OCI-LY1 (cell line): ENCODE measurements at regions not wholly inside any gene's neighbourhood (a gene's known extent, or its start where the extent isn't known, plus 50 kb on each side); places are given as distances from the start of the nearest gene placed in this dataset.

Experiments
- H2AFZ ChIP-seq: fragments of 200-600 bp; sonication (generic), shearing (Covaris generic); 2 replicates; pipeline ENCODE4 v1.6.0; 2014; ENCODE audit warnings: antibody characterized with exemption, mild to moderate bottlenecking, low read length
- H3F3A ChIP-seq: fragments of 200-600 bp; sonication (generic), shearing (Covaris generic); 2 replicates; pipeline ENCODE4 v1.6.0; 2014; ENCODE audit warnings: mild to moderate bottlenecking, antibody characterized with exemption, low read length, moderate library complexity; ENCODE audit not compliant: insufficient read depth
- H3K27ac ChIP-seq: fragments of 200-600 bp; sonication (generic); 2 replicates; pipeline ENCODE4 v1.5.1; 2014; ENCODE audit warnings: low read length, mixed run types, mild to moderate bottlenecking, low read depth; ENCODE audit not compliant: poor library complexity, severe bottlenecking
- H3K27me3 ChIP-seq: fragments of 200-600 bp; sonication (generic); 2 replicates; pipeline ENCODE4 v1.6.0; 2014; ENCODE audit warnings: antibody characterized with exemption, mild to moderate bottlenecking, low read length, moderate library complexity; ENCODE audit not compliant: insufficient read depth
- H3K36me3 ChIP-seq: fragments of 200-600 bp; sonication (generic); 2 replicates; pipeline ENCODE4 v1.6.1; 2014; ENCODE audit warnings: mild to moderate bottlenecking, antibody characterized with exemption, low read length, moderate library complexity, mixed read lengths; ENCODE audit not compliant: insufficient read depth
- H3K4me1 ChIP-seq: fragments of 200-600 bp; sonication (generic); 2 replicates; pipeline ENCODE4 v1.5.1; 2014; ENCODE audit warnings: mild to moderate bottlenecking, low read length, moderate library complexity; ENCODE audit not compliant: insufficient read depth, severe bottlenecking
- H3K4me2 ChIP-seq: fragments of 200-600 bp; sonication (generic), shearing (Covaris generic); 2 replicates; pipeline ENCODE4 v1.6.1; 2014; ENCODE audit warnings: low read length
- H3K4me3 ChIP-seq: fragments of 200-600 bp; sonication (generic); 2 replicates; pipeline ENCODE4 v1.5.1; 2014; ENCODE audit warnings: low read length, low read depth, mild to moderate bottlenecking, mixed read lengths; ENCODE audit not compliant: poor library complexity, severe bottlenecking
- H3K79me2 ChIP-seq: fragments of 200-600 bp; shearing (Covaris generic); 2 replicates; pipeline ENCODE4 v1.6.1; 2016; ENCODE audit warnings: mixed run types, low read length, mixed read lengths; ENCODE audit not compliant: insufficient read depth
- H3K9ac ChIP-seq: fragments of 200-600 bp; sonication (generic), shearing (Covaris generic); 2 replicates; pipeline ENCODE4 v1.6.1; 2014; ENCODE audit warnings: mild to moderate bottlenecking, low read length, mixed read lengths
- H3K9me2 ChIP-seq: fragments of 200-600 bp; sonication (generic), shearing (Covaris generic); 2 replicates; pipeline ENCODE4 v1.6.1; 2014; ENCODE audit warnings: low read depth, mild to moderate bottlenecking, low read length, mixed read lengths
- H3K9me3 ChIP-seq: fragments of 200-600 bp; shearing (Covaris generic); 2 replicates; pipeline ENCODE4 v1.6.1; 2014; ENCODE audit warnings: low read length, mixed read lengths
- H4K20me1 ChIP-seq: fragments of 200-600 bp; sonication (generic), shearing (Covaris generic); 2 replicates; pipeline ENCODE4 v1.6.0; 2016; ENCODE audit warnings: mild to moderate bottlenecking, low read length; ENCODE audit not compliant: insufficient read depth
- CTCF ChIP-seq: fragments of 200-600 bp; sonication (generic), shearing (Covaris generic); IDR thresholded peaks from 2 replicates; pipeline ENCODE4 v1.5.1; 2017; ENCODE audit warnings: mild to moderate bottlenecking, antibody characterized with exemption, low read length, moderate library complexity, mixed read lengths
- EZH2 ChIP-seq: fragments of 200-600 bp; sonication (generic), shearing (Covaris generic); IDR thresholded peaks from 2 replicates; pipeline ENCODE4 v1.8.0; 2017; ENCODE audit warnings: borderline replicate concordance, mixed run types, mild to moderate bottlenecking, antibody characterized with exemption, low read length, moderate library complexity, mixed read lengths

DNA sequence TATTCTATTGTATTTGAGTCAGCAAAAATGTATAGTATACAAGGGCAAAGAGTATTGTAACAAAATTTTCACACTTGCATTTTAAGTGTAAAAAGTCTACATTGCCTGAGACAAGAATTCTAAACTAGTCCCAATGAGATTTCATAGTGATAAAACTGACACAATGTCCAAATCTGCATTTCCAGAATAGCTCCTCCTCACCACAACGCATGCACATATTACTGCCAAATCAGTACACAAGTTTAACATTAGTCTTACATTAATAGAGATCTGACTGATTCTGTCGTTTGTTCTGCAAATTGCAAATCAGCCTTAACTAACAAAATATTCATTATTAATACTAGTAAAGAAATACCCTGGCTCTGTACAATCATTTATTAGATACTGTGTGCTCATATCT, 222.2 kb upstream of the NEIL3 start:
- no peak overlapping the region for H3K27ac ChIP-seq
- no peaks in the 10 kb centered on the region for H3K9me2 ChIP-seq
- no peak for TF ChIP-seq EZH2
- TF ChIP-seq CTCF: no peak
- H3K4me1 ChIP-seq: no peaks in the 10 kb centered on the region
- no peak overlapping the region for H3K9ac ChIP-seq
- no peaks in the 10 kb centered on the region for H3F3A ChIP-seq
- H4K20me1 ChIP-seq: no peaks in the 10 kb centered on the region
- H3K27me3 ChIP-seq: no peaks in the 10 kb centered on the region
- H3K36me3 ChIP-seq: no peaks in the 10 kb centered on the region
- H3K9me3 ChIP-seq: no peaks in the 10 kb centered on the region
- no peak overlapping the region for H3K4me3 ChIP-seq
- no peak overlapping the region for H3K4me2 ChIP-seq
- no peaks in the 10 kb centered on the region for H3K79me2 ChIP-seq
- H2AFZ ChIP-seq: no peak overlapping the region

GRCh38 chr4:177091515-177091914, 218.2 kb upstream of the NEIL3 start:
- Histone ChIP-seq H3K27ac (no peak overlapping the region), H3K4me3 (no peak overlapping the region), H3K9ac (no peak overlapping the region), H3K4me1 (no peaks in the 10 kb centered on the region), H3K9me3 (no peaks in the 10 kb centered on the region), H3K27me3 (no peaks in the 10 kb centered on the region), H3F3A (no peaks in the 10 kb centered on the region; the same call in 1 of the 2 replicates), H3K79me2 (no peaks in the 10 kb centered on the region), H3K36me3 (no peaks in the 10 kb centered on the region), H4K20me1 (no peaks in the 10 kb centered on the region), H2AFZ (no peak overlapping the region), H3K9me2 (no peaks in the 10 kb centered on the region), H3K4me2 (no peak overlapping the region)
- TF ChIP-seq CTCF (no peak), EZH2 (no peak)

GRCh38 chr4:177092807-177093206, 216.9 kb upstream of the NEIL3 start:
- TF ChIP-seq CTCF: no peak
- no peak for TF ChIP-seq EZH2
- Histone ChIP-seq H3K79me2 (no peaks in the 10 kb centered on the region), H3K36me3 (no peaks in the 10 kb centered on the region), H3K9me2 (no peaks in the 10 kb centered on the region), H3K4me2 (no peak overlapping the region), H3F3A (no peaks in the 10 kb centered on the region; the same call in 1 of the 2 replicates), H3K27ac (no peak overlapping the region), H3K9me3 (no peaks in the 10 kb centered on the region), H3K4me3 (no peak overlapping the region), H3K4me1 (no peaks in the 10 kb centered on the region), H3K27me3 (no peaks in the 10 kb centered on the region), H3K9ac (no peak overlapping the region), H2AFZ (no peak overlapping the region), H4K20me1 (no peaks in the 10 kb centered on the region)
